ENCODE measurements at regions not wholly inside any gene's neighbourhood (a gene's known extent, or its start where the extent isn't known, plus 50 kb on each side); places are given as distances from the start of the nearest gene placed in this dataset.

GRCh38 chr13:74966814-74967424, 515.0 kb downstream of the TBC1D4 start (continued):
- TF ChIP-seq CHD7 (IDR thresholded peaks at IDR 0.05; ENCODE audit: insufficient replicate concordance, low read length), result no peak
